GM20000 (cell line): ENCODE measurements at regions not wholly inside any gene's neighbourhood (a gene's known extent, or its start where the extent isn't known, plus 50 kb on each side); places are given as distances from the start of the nearest gene placed in this dataset.
"Not testable (repeated sequence)": the region's sequence is repeated elsewhere in the genome, so short reads cannot be mapped to it uniquely, and the experiment has no call there.

Source experiments
- DNase-seq: peaks from one replicate; pipeline ENCODE4 v3.0.0; 2012; ENCODE audit warnings: low spot score
- CTCF ChIP-seq: IDR thresholded peaks from 2 replicates; pipeline ENCODE4 v1.5.1; 2012; ENCODE audit warnings: mild to moderate bottlenecking, control low read depth; ENCODE audit errors: extremely low read depth, missing control alignments

GRCh38 chrX:138057883-138058282 lies 492.0 kb downstream of the ZIC3 start:
- no peak for DNase-seq

GRCh38 chrX:138058931-138059330 lies 493.0 kb downstream of the ZIC3 start:
- DNase-seq = no peak
- no peak for TF ChIP-seq CTCF

More at GRCh38 chrX:138057883-138058282, 492.0 kb downstream of the ZIC3 start:
- no peak for TF ChIP-seq CTCF

- no peak for DNase-seq
- TF ChIP-seq CTCF = no peak
Observed at GRCh38 chrX:138067415-138067814, 501.5 kb downstream of the ZIC3 start.

- TF ChIP-seq CTCF = no peak
- DNase-seq = no peak
Observed at GRCh38 chrX:138073626-138074025, 507.7 kb downstream of the ZIC3 start.

GRCh38 chrX:138082251-138082650 lies 516.3 kb downstream of the ZIC3 start:
- no peak for DNase-seq

GRCh38 chrX:138082896-138083295 lies 517.0 kb downstream of the ZIC3 start:
- no peak for DNase-seq
- TF ChIP-seq CTCF = no peak

More at GRCh38 chrX:138082251-138082650, 516.3 kb downstream of the ZIC3 start:
- no peak for TF ChIP-seq CTCF

GRCh38 chrX:138110910-138111309 lies 545.0 kb downstream of the ZIC3 start:
- not testable (repeated sequence) for DNase-seq

- no peak for TF ChIP-seq CTCF
- no peak for DNase-seq
Observed at GRCh38 chrX:138127314-138127713, 561.4 kb downstream of the ZIC3 start.
